ENCODE measurements at regions not wholly inside any gene's neighbourhood (a gene's known extent, or its start where the extent isn't known, plus 50 kb on each side); places are given as distances from the start of the nearest gene placed in this dataset.

GRCh38 chr4:58935332-58935731 is 1825.1 kb upstream of the IGFBP7 start:
- no peak for FAIRE-seq
- DNase-seq (ENCODE audit: low spot score in 2 of 2): no peak

- DNase-seq (ENCODE audit: low spot score in 2 of 2) (no peak), FAIRE-seq (no peak)
Measured at GRCh38 chr4:58936436-58936835, 1826.3 kb upstream of the IGFBP7 start.

- FAIRE-seq: no peak
Measured at GRCh38 chr4:58940167-58940566, 1830.0 kb upstream of the IGFBP7 start.

DNA sequence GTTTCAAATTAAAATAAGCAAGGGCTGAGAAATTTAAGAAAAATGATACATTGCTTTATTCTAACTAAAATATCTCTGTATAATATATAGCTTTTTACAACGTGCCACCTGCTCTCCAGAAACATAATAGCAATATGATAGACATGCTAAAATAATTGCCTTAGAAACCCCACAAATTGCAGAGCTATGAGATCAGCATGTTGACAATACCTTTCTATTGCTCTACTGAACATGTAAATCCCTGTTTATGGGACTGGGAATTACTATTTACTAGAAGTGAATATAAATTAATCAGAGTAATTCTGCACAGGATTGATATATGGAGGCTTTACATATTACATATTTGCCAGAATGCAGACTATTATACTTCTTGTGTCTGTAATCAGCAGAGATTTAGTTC is 1831.1 kb upstream of the IGFBP7 start:
- FAIRE-seq: no peak
- DNase-seq (ENCODE audit: low spot score in 2 of 2): no peak

More at GRCh38 chr4:58940167-58940566, 1830.0 kb upstream of the IGFBP7 start:
- no peak for DNase-seq (ENCODE audit: low spot score in 2 of 2)

DNA sequence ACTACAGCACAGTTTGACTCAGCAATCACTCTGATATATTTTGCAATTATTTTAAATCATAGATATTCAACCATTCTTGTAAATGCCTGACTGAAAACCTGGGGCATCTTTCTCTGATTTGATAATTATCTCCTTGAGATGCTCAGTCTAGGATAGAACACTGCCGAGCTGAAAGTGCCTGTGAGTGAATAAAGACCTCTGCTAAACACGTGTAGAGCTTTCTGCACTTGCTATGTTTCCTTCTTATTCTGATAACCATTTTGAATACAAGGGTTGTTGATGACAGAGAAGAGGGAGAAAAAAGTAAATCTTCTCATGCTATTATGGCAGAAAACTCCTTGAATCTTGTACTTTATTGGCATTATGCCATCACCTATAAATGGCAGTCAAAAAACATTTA is 1843.4 kb upstream of the IGFBP7 start:
- DNase-seq (ENCODE audit: low spot score in 2 of 2): no peak
- no peak for FAIRE-seq

DNA sequence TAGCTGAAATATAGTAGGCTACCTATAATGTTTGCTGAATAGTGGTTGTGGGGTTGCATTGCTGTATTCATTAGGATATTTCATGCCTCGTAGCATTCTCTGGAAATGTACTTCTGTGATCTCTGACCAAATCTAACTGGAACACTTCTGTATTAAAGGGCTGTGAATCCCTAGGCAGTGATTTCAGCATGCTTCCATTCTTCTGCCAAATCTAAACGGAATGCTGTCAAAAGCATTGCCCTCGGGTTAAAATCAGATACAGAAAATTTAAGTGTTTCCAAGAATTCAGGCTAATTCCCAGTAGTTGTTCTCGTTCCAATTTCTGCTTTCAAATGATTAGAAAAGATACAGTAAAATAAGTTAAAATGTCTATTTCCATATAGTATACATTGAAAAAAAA is 1847.5 kb upstream of the IGFBP7 start:
- DNase-seq (ENCODE audit: low spot score in 2 of 2) (no peak), FAIRE-seq (no peak)

GRCh38 chr4:58961283-58961682 is 1851.1 kb upstream of the IGFBP7 start:
- DNase-seq (ENCODE audit: low spot score in 2 of 2) (no peak), FAIRE-seq (no peak)

GRCh38 chr4:58961925-58962324 is 1851.7 kb upstream of the IGFBP7 start:
- FAIRE-seq (no peak), DNase-seq (ENCODE audit: low spot score in 2 of 2) (no peak)

GRCh38 chr4:58962424-58962823 is 1852.2 kb upstream of the IGFBP7 start:
- FAIRE-seq: no peak
- no peak for DNase-seq (ENCODE audit: low spot score in 2 of 2)

DNA sequence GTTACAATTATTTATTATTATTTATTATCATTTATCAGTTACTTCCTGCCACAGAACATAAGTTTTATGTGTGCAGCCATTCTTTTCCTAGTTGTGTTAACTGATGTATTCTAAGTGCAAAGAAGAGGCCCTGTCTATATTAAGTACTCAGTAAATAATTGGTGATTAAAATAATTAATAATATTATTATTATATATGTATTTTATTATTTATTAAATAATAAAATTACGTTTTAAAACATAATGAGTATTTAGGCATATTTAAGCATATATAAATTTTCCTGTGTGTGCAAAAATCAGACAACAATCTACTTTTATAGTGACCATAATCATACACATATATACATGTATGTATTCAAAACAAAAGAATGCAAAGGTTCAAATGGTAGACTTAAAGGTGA is 1871.6 kb upstream of the IGFBP7 start:
- DNase-seq (ENCODE audit: low spot score in 2 of 2): no peak
- FAIRE-seq: no peak

DNA sequence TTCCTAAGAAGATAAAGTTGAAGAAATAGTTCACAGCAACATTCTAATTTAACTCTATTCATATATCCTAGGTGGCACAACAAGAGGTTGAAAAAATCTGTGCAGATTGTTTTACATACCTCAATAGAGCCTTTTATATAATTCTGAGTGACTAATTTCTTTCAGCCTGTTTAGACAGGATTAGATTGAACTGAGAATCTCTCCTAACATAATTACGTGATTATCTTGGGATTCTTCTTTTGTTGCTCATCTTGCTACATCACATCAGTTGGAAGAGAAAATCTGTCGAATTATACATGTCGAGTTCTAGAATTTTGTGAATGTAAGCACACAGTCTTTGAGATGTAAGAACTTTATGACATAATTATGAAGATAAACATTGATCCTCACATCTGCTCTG is 1873.7 kb upstream of the IGFBP7 start:
- no peak for FAIRE-seq
- DNase-seq (ENCODE audit: low spot score in 2 of 2): no peak

DNA sequence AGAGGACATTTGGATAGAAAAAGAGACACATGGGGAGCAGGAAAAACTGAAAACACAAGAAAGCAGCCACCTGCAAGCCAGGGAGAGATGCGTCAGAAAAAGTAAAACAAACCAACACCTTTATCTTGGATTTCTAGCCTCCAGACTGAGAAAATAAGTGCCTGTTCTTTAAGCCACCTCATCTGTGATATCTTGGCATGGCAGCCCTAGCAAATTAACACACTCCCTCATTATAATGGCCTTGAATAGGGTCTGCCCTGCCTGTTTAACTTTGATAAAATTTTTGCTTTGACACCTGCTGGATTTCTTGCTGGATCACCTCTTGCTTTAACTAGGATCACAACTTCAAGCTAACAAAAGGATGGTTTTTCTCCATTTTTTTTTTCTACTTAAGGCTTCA is 1892.0 kb upstream of the IGFBP7 start:
- DNase-seq (ENCODE audit: low spot score in 2 of 2) (no peak), FAIRE-seq (no peak)

DNA sequence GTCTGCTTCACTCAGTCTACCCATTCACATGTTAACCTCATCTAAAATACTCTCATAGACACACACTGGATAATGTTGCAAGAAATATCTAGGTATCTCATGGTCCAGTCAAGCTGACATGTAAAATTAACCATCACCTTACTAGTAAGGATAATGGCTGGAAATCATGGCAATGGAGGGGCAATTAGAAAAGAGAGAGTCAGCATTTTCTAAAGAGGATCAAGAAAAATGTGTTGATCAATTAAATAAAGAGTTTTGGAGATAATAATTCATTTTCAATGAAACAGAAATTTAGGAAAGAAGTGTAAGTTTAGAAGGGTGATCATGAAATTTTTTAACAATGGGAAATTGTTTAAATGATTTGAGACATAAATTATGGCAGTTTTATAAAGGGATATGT is 1914.1 kb upstream of the IGFBP7 start:
- FAIRE-seq (no peak), DNase-seq (ENCODE audit: low spot score in 2 of 2) (no peak)

DNA sequence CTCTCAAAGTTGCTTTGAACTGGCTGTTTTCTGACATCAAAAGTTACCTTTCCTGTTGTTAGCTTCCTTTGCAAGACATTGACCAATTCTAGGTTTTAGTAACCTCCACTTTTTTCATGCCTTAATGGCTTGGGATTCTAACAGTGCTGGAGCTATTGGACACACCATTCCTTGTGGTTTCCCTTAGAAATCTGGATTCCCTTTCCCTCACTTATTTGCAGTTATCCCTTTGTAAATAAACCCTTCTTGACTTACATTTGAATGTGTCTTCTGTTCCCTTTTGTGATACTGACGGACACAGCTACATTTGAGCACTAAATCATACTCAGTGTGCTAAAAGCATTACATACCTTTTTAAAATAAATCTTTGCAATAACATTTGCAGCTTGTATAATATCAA is 1927.6 kb upstream of the IGFBP7 start:
- FAIRE-seq (no peak), DNase-seq (ENCODE audit: low spot score in 2 of 2) (no peak)

GRCh38 chr4:59039046-59039445 is 1928.9 kb upstream of the IGFBP7 start:
- no peak for FAIRE-seq

DNA sequence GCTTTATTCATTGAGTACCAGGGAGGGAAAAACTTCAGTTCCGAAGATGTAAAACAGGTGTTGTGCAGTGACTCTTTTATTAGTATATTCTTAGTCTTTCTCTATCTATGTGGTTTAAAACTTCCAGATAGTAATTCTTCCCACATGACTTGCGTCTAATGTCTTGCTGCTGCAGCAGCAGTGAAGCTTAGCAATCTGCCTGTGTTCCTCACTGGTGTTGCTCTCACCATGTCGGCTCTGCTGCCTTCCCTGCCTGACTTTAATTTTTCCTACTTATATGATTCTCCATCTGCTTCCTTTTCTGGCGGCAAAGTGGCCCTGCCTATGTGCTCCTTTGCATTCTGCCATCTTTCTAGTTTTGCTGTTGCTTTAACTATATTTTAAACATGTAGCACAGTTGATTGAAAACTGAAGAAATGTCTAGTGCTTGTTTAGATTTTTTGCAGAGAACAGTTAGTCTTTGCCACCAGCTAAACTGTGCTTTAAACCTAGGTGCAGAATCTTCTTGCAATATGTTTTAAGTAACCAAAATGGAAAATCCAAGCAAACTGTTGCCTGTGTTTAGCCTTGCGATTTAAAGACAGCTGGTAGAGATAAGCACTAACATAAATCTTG is 1934.2 kb upstream of the IGFBP7 start:
- DNase-seq (ENCODE audit: low spot score in 2 of 2) (no peak), FAIRE-seq (no peak)

More at GRCh38 chr4:59039046-59039445, 1928.9 kb upstream of the IGFBP7 start:
- DNase-seq (ENCODE audit: low spot score in 2 of 2): no peak

DNA sequence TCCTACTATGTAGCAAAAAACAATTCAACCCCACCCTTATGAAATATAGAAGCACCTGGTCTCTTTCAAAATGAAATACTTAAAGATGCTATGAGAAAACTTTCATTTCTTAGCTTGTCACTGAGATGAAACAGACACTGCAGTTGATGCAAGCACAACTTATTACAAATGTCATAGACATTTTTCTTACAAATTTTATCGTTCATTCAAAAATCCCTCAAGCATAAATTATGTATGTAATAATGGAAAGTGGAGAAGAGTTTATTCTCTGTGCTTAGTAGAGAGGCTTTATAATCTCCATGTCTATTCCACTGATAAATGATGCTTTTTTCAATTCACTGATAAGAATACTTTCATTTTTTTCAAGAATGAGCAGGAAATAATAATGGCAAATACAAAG is 1943.9 kb upstream of the IGFBP7 start:
- no peak for DNase-seq (ENCODE audit: low spot score in 2 of 2)
- no peak for FAIRE-seq

GRCh38 chr4:59057804-59058203 is 1947.6 kb upstream of the IGFBP7 start:
- no peak for DNase-seq (ENCODE audit: low spot score in 2 of 2)
- FAIRE-seq: no peak

DNA sequence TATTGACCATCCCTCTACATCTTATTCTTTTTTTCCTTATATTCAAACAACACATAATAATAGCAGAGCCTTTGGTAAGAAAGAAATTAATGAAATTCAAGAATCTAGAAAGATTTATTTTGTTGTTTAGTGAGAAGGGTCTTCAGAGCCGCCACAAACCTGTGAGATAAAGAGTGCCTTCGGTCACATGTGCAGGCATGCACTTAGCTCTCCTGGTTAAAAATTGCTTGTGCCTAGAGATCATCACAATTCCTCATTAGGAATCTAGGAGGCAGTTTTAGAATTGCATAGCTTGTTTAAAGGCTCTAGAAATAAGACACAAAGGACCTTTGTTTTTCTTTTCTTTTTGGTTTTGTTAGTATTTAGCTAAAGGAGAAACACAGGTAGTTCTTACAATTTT is 1948.4 kb upstream of the IGFBP7 start:
- no peak for DNase-seq (ENCODE audit: low spot score in 2 of 2)
- no peak for FAIRE-seq

GRCh38 chr4:59060002-59060846 is 1950.0 kb upstream of the IGFBP7 start:
- no peak for FAIRE-seq
- DNase-seq (ENCODE audit: low spot score in 2 of 2): no peak

DNA sequence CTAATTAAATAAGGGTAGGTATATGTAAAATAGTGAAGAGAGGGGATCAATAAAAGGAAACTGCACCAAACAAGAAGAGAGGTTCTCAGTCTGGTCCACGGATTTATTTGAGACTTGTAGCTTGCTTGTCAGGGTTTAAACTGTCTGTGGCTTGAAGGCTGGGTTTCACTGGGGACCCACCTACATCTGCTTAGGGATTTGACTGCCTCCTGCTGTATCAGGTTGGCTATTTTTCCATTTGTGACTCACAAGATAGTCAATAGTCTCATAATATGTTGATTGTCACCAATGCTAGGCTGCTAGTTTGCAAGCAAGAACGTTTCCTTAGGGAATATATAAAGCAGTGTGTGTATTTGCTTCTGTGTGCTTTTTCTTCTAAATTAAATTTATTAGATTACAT is 1950.7 kb upstream of the IGFBP7 start:
- DNase-seq (ENCODE audit: low spot score in 2 of 2) (no peak), FAIRE-seq (no peak)

DNA sequence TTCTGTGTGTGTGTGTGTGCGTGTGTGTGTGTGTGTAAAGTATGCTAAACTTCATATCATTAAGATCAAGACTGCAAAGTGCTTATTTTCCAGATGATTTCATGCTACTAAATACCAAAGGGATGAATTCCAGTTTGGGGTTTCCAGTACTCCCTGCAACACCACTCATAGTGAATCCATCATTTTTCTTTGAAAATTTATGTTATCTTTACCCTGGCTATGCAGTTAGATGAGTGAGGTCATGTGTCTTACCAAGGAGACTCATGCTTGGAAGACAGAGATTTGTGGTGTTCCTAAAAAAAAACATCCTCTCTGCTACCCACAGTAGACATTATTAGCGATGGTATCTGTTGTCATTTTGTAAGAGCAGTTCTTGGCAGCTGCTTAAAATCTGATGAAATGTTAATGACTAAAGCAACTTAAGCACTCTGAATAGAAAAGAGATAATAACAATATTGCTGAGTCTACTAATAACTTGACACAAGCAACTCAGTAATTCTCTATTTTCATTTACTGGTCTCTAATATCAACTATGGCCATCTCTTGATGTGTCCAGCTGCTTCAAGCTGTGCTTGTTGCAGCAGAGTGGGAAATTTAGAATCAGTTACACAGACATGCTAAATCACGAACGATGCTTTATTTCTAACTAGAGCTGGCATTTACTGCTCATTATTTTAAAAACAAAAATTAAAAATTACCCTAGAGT is 1953.0 kb upstream of the IGFBP7 start:
- no peak for FAIRE-seq
- DNase-seq (ENCODE audit: low spot score in 2 of 2): no peak
